ENCODE measurements at regions not wholly inside any gene's neighbourhood (a gene's known extent, or its start where the extent isn't known, plus 50 kb on each side); places are given as distances from the start of the nearest gene placed in this dataset.

- Histone ChIP-seq H3K4me2 (ENCODE audit: low read depth, low read length) (no peak overlapping the region), H3K4me3 (ENCODE audit: insufficient read depth, low read depth, low read length) (no peak overlapping the region), H3K79me1 (ENCODE audit: low read depth in 1 of 2, low read length in 2 of 2) (no peaks in the 10 kb centered on the region), H2BK15ac (ENCODE audit: low read depth, low read length) (no peak overlapping the region), H2AK9ac (replicated peaks; ENCODE audit: low read depth, low read length, poor library complexity) (no peak overlapping the region), H3K27me3 (ENCODE audit: control insufficient read depth, insufficient read depth, low read length) (no peaks in the 10 kb centered on the region), H2AK5ac (ENCODE audit: low read depth, low read length) (no peak overlapping the region), H3K18ac (ENCODE audit: low read depth, low read length) (no peak overlapping the region), H4K91ac (ENCODE audit: insufficient read depth, low read depth, low read length) (no peak overlapping the region), H2BK5ac (ENCODE audit: low read depth, low read length, poor library complexity, severe bottlenecking) (no peak overlapping the region), H3K27ac (ENCODE audit: insufficient read depth, low read length) (no peak overlapping the region), H3K4me1 (ENCODE audit: control insufficient read depth, insufficient read depth, low read length) (no peaks in the 10 kb centered on the region), H4K5ac (ENCODE audit: low read depth, low read length) (no peak overlapping the region), H3K36me3 (ENCODE audit: control insufficient read depth, insufficient read depth, low read length) (no peaks in the 10 kb centered on the region), H4K20me1 (ENCODE audit: insufficient read depth, low read length) (no peaks in the 10 kb centered on the region), H4K8ac (ENCODE audit: low read depth in 2 of 2, low read length in 2 of 2) (no peak overlapping the region), H3K9me3 (ENCODE audit: control insufficient read depth, insufficient read depth, low read length) (peaks cover 7% of the 10 kb centered on the region), H3K14ac (replicated peaks; ENCODE audit: low read depth, low read length) (no peak overlapping the region), H3K4ac (ENCODE audit: low read depth, low read length) (no peak overlapping the region), H2BK20ac (ENCODE audit: low read depth, low read length) (no peak overlapping the region), H2BK120ac (ENCODE audit: low read depth, low read length) (no peak overlapping the region), H3K56ac (ENCODE audit: extremely low read depth, insufficient read depth, low read length) (no peak overlapping the region), H3K9ac (ENCODE audit: low read depth, low read length) (no peak overlapping the region), H3K9me1 (ENCODE audit: insufficient read depth, low read length) (no peaks in the 10 kb centered on the region), H3K23ac (ENCODE audit: low read depth, low read length) (no peak overlapping the region), H2AFZ (replicated peaks; ENCODE audit: low read length, poor library complexity) (no peak overlapping the region)
- CTCF ChIA-PET: no interaction called here
- no TSS peak for BruUV-seq (replicated peaks)
- no peak for DNase-seq
- intact Hi-C loops (cut with micrococcal nuclease): loop anchor here (10.0 kb wide), 1 partner anchor 107 kb away; no protein-coding TSS in a partner anchor
- POLR2A ChIA-PET (ENCODE audit: unreplicated experiment): no interaction called here
- no CpG with 5 or more reads among the region's 4 CpGs for WGBS, 2 experiments (ENCODE audit: extremely low coverage in 2 of 2, insufficient read length in 1 of 2)
- dilution Hi-C loops (cut with HindIII; ENCODE audit: low sequenced_read_pairs, unreplicated experiment): no loop called here
- TF ChIP-seq ELK1 (IDR thresholded peaks at IDR 0.05; ENCODE audit: borderline replicate concordance, low read depth, low read length) (no peak), MAZ (IDR thresholded peaks at IDR 0.05; ENCODE audit: borderline replicate concordance, low read depth, low read length) (no peak), SMC3 (IDR thresholded peaks at IDR 0.05; ENCODE audit: low read depth, low read length) (no peak), CHD1 (IDR thresholded peaks at IDR 0.05; ENCODE audit: low read depth, low read length) (no peak), MAFK (IDR thresholded peaks at IDR 0.05; ENCODE audit: low read depth, low read length) (no peak), USF2 (IDR thresholded peaks at IDR 0.05; ENCODE audit: low read depth, low read length) (no peak), RAD21 (IDR thresholded peaks at IDR 0.05; ENCODE audit: low read length) (no peak), POLR2A (IDR thresholded peaks at IDR 0.05; ENCODE audit: low read depth, low read length) (no peak)
- in situ Hi-C loops (cut with MboI; ENCODE audit: low sequenced_read_pairs): no loop called here
- ATAC-seq (ENCODE audit: low read depth): no peak
Measured at GRCh38 chr17:6297960-6298359, 137.0 kb downstream of the AIPL1 start.

Data from IMR-90 (cell line).